OCI-LY3 (cell line): ENCODE measurements at regions not wholly inside any gene's neighbourhood (a gene's known extent, or its start where the extent isn't known, plus 50 kb on each side); places are given as distances from the start of the nearest gene placed in this dataset.

ENCODE experiments used
- H2AFZ ChIP-seq: fragments of 200-600, 300-600 bp; shearing (Covaris generic); 2 replicates; pipeline ENCODE4 v1.6.0; 2014; ENCODE audit warnings: antibody characterized with exemption, low read depth, low read length
- H3K27ac ChIP-seq: fragments of 200-600, 300-600 bp; sonication (generic); 2 replicates; pipeline ENCODE4 v1.5.1; 2014; ENCODE audit warnings: mild to moderate bottlenecking, low read length, moderate library complexity, mixed read lengths
- H3K27me3 ChIP-seq: fragments of 200-600, 300-600 bp; sonication (generic); 2 replicates; pipeline ENCODE4 v1.6.1; 2014; ENCODE audit warnings: low read depth, low read length, mixed read lengths
- H3K36me3 ChIP-seq: fragments of 200-600, 300-600 bp; sonication (generic); replicated peaks from 2 replicates; pipeline ENCODE3; 2014; ENCODE audit warnings: low read depth, low read length, mixed read lengths
- H3K4me1 ChIP-seq: fragments of 300-600, 200-600 bp; sonication (generic); 2 replicates; pipeline ENCODE4 v1.6.1; 2014; ENCODE audit warnings: low read length, mixed read lengths
- H3K4me2 ChIP-seq: fragments of 200-600, 300-600 bp; sonication (generic); 2 replicates; pipeline ENCODE4 v1.6.1; 2014; ENCODE audit warnings: low read length, mixed read lengths
- H3K4me3 ChIP-seq: fragments of 300-600, 200-600 bp; sonication (generic); 2 replicates; pipeline ENCODE4 v1.5.1; 2014; ENCODE audit warnings: antibody characterized with exemption, mild to moderate bottlenecking, low read length, moderate library complexity
- H3K79me2 ChIP-seq: fragments of 300-600, 200-600 bp; shearing (Covaris generic); 2 replicates; pipeline ENCODE4 v1.6.1; 2014; ENCODE audit warnings: mild to moderate bottlenecking, low read length, mixed read lengths
- H3K9ac ChIP-seq: fragments of 300-600, 200-600 bp; shearing (Covaris generic); 2 replicates; pipeline ENCODE4 v1.6.0; 2014; ENCODE audit warnings: mild to moderate bottlenecking, low read length, moderate library complexity
- H3K9me3 ChIP-seq: fragments of 200-600, 300-600 bp; shearing (Covaris generic); 2 replicates; pipeline ENCODE4 v1.6.1; 2014; ENCODE audit warnings: low read length, mixed read lengths; ENCODE audit not compliant: insufficient read depth
- H4K20me1 ChIP-seq: fragments of 200-600, 300-600 bp; sonication (generic); 2 replicates; pipeline ENCODE4 v1.6.1; 2016; ENCODE audit warnings: low read length, mixed read lengths; ENCODE audit not compliant: insufficient read depth
- CTCF ChIP-seq: fragments of 200-600, 300-600 bp; sonication (generic); IDR thresholded peaks from 2 replicates; pipeline ENCODE4 v1.5.1; 2014; ENCODE audit warnings: antibody characterized with exemption, low read length, low read depth
- EZH2phosphoT487 ChIP-seq: fragments of 200-600 bp; shearing (Covaris generic); IDR thresholded peaks from 2 replicates; pipeline ENCODE4 v1.6.1; 2018; ENCODE audit warnings: antibody characterized with exemption, mixed run types, low read depth

GRCh38 chr1:22364326-22364650 is 87.4 kb upstream of the ZBTB40 start:
- no peaks in the 10 kb centered on the region for H3K9me3 ChIP-seq
- no peak overlapping the region for H3K4me2 ChIP-seq
- H4K20me1 ChIP-seq: no peaks in the 10 kb centered on the region
- no peaks in the 10 kb centered on the region for H3K79me2 ChIP-seq
- H3K27ac ChIP-seq: no peak overlapping the region
- no peaks in the 10 kb centered on the region for H3K4me1 ChIP-seq
- H3K36me3 ChIP-seq: no peaks in the 10 kb centered on the region
- no peak for TF ChIP-seq EZH2phosphoT487
- no peak for TF ChIP-seq CTCF
- H2AFZ ChIP-seq: no peak overlapping the region
- H3K27me3 ChIP-seq: peaks cover 14% of the 10 kb centered on the region
- H3K9ac ChIP-seq: no peak overlapping the region
- H3K4me3 ChIP-seq: no peak overlapping the region

- Histone ChIP-seq H2AFZ (no peak overlapping the region), H3K9me3 (no peaks in the 10 kb centered on the region), H3K4me1 (no peaks in the 10 kb centered on the region), H3K27me3 (peaks cover 14% of the 10 kb centered on the region), H3K4me3 (no peak overlapping the region), H4K20me1 (no peaks in the 10 kb centered on the region), H3K27ac (no peak overlapping the region), H3K79me2 (no peaks in the 10 kb centered on the region), H3K36me3 (no peaks in the 10 kb centered on the region), H3K4me2 (no peak overlapping the region), H3K9ac (no peak overlapping the region)
- no peak for TF ChIP-seq CTCF
- no peak for TF ChIP-seq EZH2phosphoT487
Measured at GRCh38 chr1:22364764-22365163, 86.9 kb upstream of the ZBTB40 start.

- Histone ChIP-seq H3K27me3 (peaks cover 13% of the 10 kb centered on the region), H3K4me2 (no peak overlapping the region), H2AFZ (no peak overlapping the region), H4K20me1 (no peaks in the 10 kb centered on the region), H3K9me3 (no peaks in the 10 kb centered on the region), H3K4me1 (no peaks in the 10 kb centered on the region), H3K36me3 (no peaks in the 10 kb centered on the region), H3K27ac (no peak overlapping the region), H3K79me2 (no peaks in the 10 kb centered on the region), H3K4me3 (no peak overlapping the region), H3K9ac (no peak overlapping the region)
- TF ChIP-seq EZH2phosphoT487: no peak
- no peak for TF ChIP-seq CTCF
Measured at GRCh38 chr1:22365331-22366295, 86.0 kb upstream of the ZBTB40 start.

GRCh38 chr1:22366346-22366745 is 85.3 kb upstream of the ZBTB40 start:
- Histone ChIP-seq H2AFZ (no peak overlapping the region), H3K4me2 (no peak overlapping the region), H3K9ac (no peak overlapping the region), H3K36me3 (no peaks in the 10 kb centered on the region), H3K27me3 (peaks cover 8% of the 10 kb centered on the region; the same call in 1 of the 2 replicates), H4K20me1 (no peaks in the 10 kb centered on the region), H3K9me3 (no peaks in the 10 kb centered on the region), H3K4me1 (no peaks in the 10 kb centered on the region), H3K27ac (no peak overlapping the region), H3K79me2 (no peaks in the 10 kb centered on the region), H3K4me3 (no peak overlapping the region)
- TF ChIP-seq EZH2phosphoT487 (no peak), CTCF (no peak)
